Activated CD4-positive, alpha-beta memory T cell treated with anti-CD3 and anti-CD28 coated beads for 36 hours (primary cell): ENCODE measurements at regions not wholly inside any gene's neighbourhood (a gene's known extent, or its start where the extent isn't known, plus 50 kb on each side); places are given as distances from the start of the nearest gene placed in this dataset.

Experiments
- CTCF ChIA-PET: fragments of 350-600 bp; sonication (Branson Sonifier 250); formaldehyde crosslinking; loops from one replicate; lab custom pipeline; 2021; ENCODE audit warnings: antibody characterized with exemption, inconsistent platforms; lab: Charles Lee
- POLR2A ChIA-PET: fragments of 350-600 bp; sonication (Branson Sonifier 250); formaldehyde crosslinking; loops from one replicate; lab custom pipeline; 2021; ENCODE audit warnings: antibody characterized with exemption; lab: Charles Lee
- DNase-seq: peaks from one replicate; pipeline ENCODE4 v3.0.0-alpha.2; 2020
- H3K27ac Mint-ChIP-seq: one replicate; pipeline ENCODE4 v1.8.0; 2021; ENCODE audit warnings: mixed read lengths
- H3K27me3 Mint-ChIP-seq: one replicate; pipeline ENCODE4 v1.8.0; 2021; ENCODE audit warnings: mixed read lengths
- H3K36me3 Mint-ChIP-seq: one replicate; pipeline ENCODE4 v1.8.0; 2021; ENCODE audit warnings: mixed read lengths
- H3K4me1 Mint-ChIP-seq: one replicate; pipeline ENCODE4 v1.8.0; 2021; ENCODE audit warnings: low read depth, mixed read lengths
- H3K4me3 Mint-ChIP-seq: one replicate; pipeline ENCODE4 v1.8.0; 2021; ENCODE audit warnings: mild to moderate bottlenecking, mixed read lengths
- H3K9me3 Mint-ChIP-seq: one replicate; pipeline ENCODE4 v1.8.0; 2021; ENCODE audit warnings: mixed read lengths
- intact Hi-C: fragments of 100-400 bp; cut with micrococcal nuclease; formaldehyde crosslinking; loops from one replicate; pipeline ENCODE4 v1.15.1; 2023

GRCh38 chr2:75338461-75338860 lies 139.1 kb upstream of the TACR1 start:
- Mint-ChIP-seq H3K4me1 (no peaks in the 10 kb centered on the region), H3K27ac (no peak overlapping the region), H3K27me3 (no peaks in the 10 kb centered on the region), H3K9me3 (no peaks in the 10 kb centered on the region), H3K36me3 (no peaks in the 10 kb centered on the region), H3K4me3 (no peak overlapping the region)
- intact Hi-C loops: no loop called here
- CTCF ChIA-PET: no interaction called here
- no peak for DNase-seq
- POLR2A ChIA-PET: no interaction called here

DNA sequence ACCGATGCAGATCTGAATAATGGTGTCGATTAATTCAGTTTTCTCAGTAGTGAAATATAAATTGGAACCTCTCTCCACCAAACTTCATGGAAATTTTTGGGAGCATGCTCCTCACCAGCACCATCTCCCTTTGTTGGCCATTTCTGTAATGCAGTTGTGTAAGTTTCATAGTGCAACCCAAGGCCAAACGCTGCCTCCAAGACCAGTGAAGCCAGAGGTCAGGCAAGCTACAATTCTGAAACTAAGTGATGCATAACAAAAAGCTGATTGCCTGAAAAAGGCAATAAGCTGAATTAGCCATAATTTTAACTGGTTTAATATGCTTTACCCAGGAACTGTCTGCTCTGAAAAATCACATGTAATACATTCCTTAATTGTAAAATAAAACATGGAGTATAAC lies 138.3 kb upstream of the TACR1 start:
- Mint-ChIP-seq H3K36me3 (no peaks in the 10 kb centered on the region), H3K27me3 (no peaks in the 10 kb centered on the region), H3K4me3 (no peak overlapping the region), H3K9me3 (no peaks in the 10 kb centered on the region), H3K27ac (no peak overlapping the region), H3K4me1 (no peaks in the 10 kb centered on the region)
- POLR2A ChIA-PET: no interaction called here
- intact Hi-C loops: no loop called here
- no peak for DNase-seq
- CTCF ChIA-PET: no interaction called here

DNA sequence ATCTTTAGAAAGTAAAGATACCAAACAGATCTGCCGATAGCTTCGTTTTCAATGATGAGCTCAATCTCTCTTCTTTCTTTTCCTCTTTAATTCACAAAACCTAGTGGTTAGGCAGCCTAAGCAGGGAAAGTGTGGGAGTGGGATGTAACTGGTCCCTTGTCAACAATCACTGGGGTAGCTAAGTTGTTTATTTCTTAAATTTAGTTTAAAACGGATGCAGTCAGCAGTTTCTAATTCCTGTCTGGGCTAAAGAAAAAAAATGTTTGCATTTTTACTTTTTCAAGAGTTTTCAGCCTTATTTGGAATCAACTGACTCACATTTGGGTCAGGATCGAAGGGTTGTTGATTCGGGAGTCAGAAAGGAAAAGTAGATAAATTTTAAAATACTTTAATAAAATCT lies 137.7 kb upstream of the TACR1 start:
- Mint-ChIP-seq H3K4me3 (no peak overlapping the region), H3K36me3 (no peaks in the 10 kb centered on the region), H3K27ac (no peak overlapping the region), H3K4me1 (no peaks in the 10 kb centered on the region), H3K27me3 (no peaks in the 10 kb centered on the region), H3K9me3 (no peaks in the 10 kb centered on the region)
- intact Hi-C loops: no loop called here
- CTCF ChIA-PET: no interaction called here
- no peak for DNase-seq
- POLR2A ChIA-PET: no interaction called here

- H3K9me3 Mint-ChIP-seq: no peaks in the 10 kb centered on the region
- intact Hi-C loops: no loop called here
- no peak overlapping the region for H3K27ac Mint-ChIP-seq
- H3K4me1 Mint-ChIP-seq: no peaks in the 10 kb centered on the region
- DNase-seq: no peak
- ChIA-PET CTCF (no interaction called here), POLR2A (no interaction called here)
- H3K4me3 Mint-ChIP-seq: no peak overlapping the region
- H3K27me3 Mint-ChIP-seq: no peaks in the 10 kb centered on the region
- no peaks in the 10 kb centered on the region for H3K36me3 Mint-ChIP-seq
These were observed 137.1 kb upstream of the TACR1 start for GRCh38 chr2:75336451-75336850.

DNA sequence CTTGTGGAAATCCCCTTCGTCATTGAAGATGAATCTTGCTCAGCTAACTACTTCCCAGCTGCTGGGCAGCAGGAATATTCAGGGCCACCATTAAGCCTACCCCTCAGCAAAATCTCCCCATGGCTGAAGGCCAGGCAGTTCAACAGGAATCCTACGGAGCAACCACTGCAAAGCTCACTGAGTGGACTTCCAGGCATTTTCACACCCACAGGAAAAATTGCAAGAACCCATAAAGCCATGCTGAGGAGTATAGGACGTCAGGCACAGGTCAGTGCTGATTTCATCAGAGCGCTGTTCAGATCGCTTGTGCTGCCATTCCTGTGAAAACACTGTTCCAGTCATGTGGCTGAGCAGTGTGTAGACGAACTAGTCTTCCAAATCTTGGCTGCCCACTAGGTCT lies 134.8 kb upstream of the TACR1 start:
- intact Hi-C loops: no loop called here
- peaks cover under 1% of the 10 kb centered on the region for H3K27me3 Mint-ChIP-seq
- H3K9me3 Mint-ChIP-seq: no peaks in the 10 kb centered on the region
- DNase-seq: no peak
- no peaks in the 10 kb centered on the region for H3K36me3 Mint-ChIP-seq
- ChIA-PET POLR2A (no interaction called here), CTCF (interaction anchor here (1.0 kb wide), 1 partner anchor 10 kb away, joined by 4 read pairs; no protein-coding TSS in a partner anchor)
- H3K4me3 Mint-ChIP-seq: no peak overlapping the region
- H3K4me1 Mint-ChIP-seq: no peaks in the 10 kb centered on the region
- no peak overlapping the region for H3K27ac Mint-ChIP-seq

GRCh38 chr2:75333646-75334045 lies 134.3 kb upstream of the TACR1 start:
- Mint-ChIP-seq H3K4me3 (no peak overlapping the region), H3K9me3 (no peaks in the 10 kb centered on the region), H3K36me3 (no peaks in the 10 kb centered on the region), H3K4me1 (no peaks in the 10 kb centered on the region), H3K27ac (no peak overlapping the region), H3K27me3 (peaks cover 3% of the 10 kb centered on the region)
- CTCF ChIA-PET: interaction anchor here (1.0 kb wide), 1 partner anchor 10 kb away, joined by 4 read pairs; no protein-coding TSS in a partner anchor
- no peak for DNase-seq
- POLR2A ChIA-PET: no interaction called here
- intact Hi-C loops: no loop called here

- Mint-ChIP-seq H3K27ac (no peak overlapping the region), H3K36me3 (no peaks in the 10 kb centered on the region), H3K9me3 (no peaks in the 10 kb centered on the region), H3K4me1 (no peaks in the 10 kb centered on the region), H3K4me3 (no peak overlapping the region), H3K27me3 (peaks cover 13% of the 10 kb centered on the region)
- no peak for DNase-seq
- POLR2A ChIA-PET: no interaction called here
- intact Hi-C loops: no loop called here
- CTCF ChIA-PET: no interaction called here
These were observed 128.8 kb upstream of the TACR1 start for GRCh38 chr2:75328156-75328555.

DNA sequence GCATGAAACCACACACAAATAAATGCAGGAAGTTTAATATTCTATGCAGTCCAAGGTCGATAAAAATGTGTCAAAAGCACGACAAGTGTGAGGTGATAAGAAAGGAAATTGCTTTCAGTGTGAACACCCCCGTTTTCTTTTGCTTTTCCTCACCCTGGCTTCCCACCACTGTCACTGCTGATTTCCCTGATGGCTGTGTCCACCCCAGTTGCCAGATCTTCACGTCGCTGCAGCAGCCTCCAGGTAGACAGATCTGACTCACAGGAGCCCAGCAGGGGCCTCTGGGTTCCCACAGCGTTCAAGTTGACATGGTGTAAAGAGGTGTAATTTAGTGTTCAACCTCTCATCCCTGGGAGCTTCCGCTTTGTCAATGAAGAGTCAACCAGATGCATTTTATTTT lies 128.0 kb upstream of the TACR1 start:
- Mint-ChIP-seq H3K36me3 (no peaks in the 10 kb centered on the region), H3K27ac (no peak overlapping the region), H3K9me3 (no peaks in the 10 kb centered on the region), H3K4me3 (no peak overlapping the region), H3K4me1 (no peaks in the 10 kb centered on the region), H3K27me3 (peaks cover 13% of the 10 kb centered on the region)
- intact Hi-C loops: no loop called here
- ChIA-PET POLR2A (no interaction called here), CTCF (no interaction called here)
- DNase-seq: no peak

- intact Hi-C loops: no loop called here
- CTCF ChIA-PET: no interaction called here
- Mint-ChIP-seq H3K36me3 (no peaks in the 10 kb centered on the region), H3K9me3 (no peaks in the 10 kb centered on the region), H3K27ac (no peak overlapping the region), H3K4me3 (no peak overlapping the region), H3K27me3 (peaks cover 13% of the 10 kb centered on the region), H3K4me1 (no peaks in the 10 kb centered on the region)
- no peak for DNase-seq
- POLR2A ChIA-PET: no interaction called here
These were observed 127.3 kb upstream of the TACR1 start for GRCh38 chr2:75326645-75327044.

DNA sequence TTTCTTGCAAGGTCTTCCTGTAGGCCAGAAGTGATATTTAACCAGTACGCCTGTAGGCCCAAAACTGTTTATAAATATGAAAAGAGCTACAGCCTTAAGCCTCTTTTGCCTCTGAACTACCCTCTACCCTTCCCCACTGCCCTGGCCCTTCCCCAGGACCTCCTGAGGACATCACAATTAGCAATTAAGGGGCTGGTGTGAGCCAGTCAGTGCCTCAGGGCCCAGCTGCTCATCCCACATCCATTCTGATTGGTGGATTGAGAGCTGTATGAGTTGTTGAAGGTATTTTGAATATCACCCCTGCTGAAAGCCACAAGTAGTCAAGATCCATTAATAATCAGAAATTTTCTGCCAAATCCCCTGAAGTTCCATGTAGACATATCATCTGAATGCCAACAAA lies 126.3 kb upstream of the TACR1 start:
- Mint-ChIP-seq H3K9me3 (no peaks in the 10 kb centered on the region), H3K36me3 (no peaks in the 10 kb centered on the region)

GRCh38 chr2:75324861-75325284 lies 125.6 kb upstream of the TACR1 start:
- Mint-ChIP-seq H3K27me3 (peaks cover 13% of the 10 kb centered on the region), H3K9me3 (no peaks in the 10 kb centered on the region), H3K4me1 (no peaks in the 10 kb centered on the region), H3K36me3 (no peaks in the 10 kb centered on the region), H3K27ac (no peak overlapping the region), H3K4me3 (no peak overlapping the region)
- POLR2A ChIA-PET: no interaction called here
- CTCF ChIA-PET: no interaction called here
- intact Hi-C loops: no loop called here
- DNase-seq: no peak

More for the DNA sequence above, 126.3 kb upstream of the TACR1 start:
- H3K4me1 Mint-ChIP-seq: no peaks in the 10 kb centered on the region
- POLR2A ChIA-PET: no interaction called here
- H3K27me3 Mint-ChIP-seq: peaks cover 13% of the 10 kb centered on the region
- CTCF ChIA-PET: interaction anchor here (0.7 kb wide), 1 partner anchor 10 kb away, joined by 3 read pairs; no protein-coding TSS in a partner anchor
- intact Hi-C loops: no loop called here
- no peak for DNase-seq
- no peak overlapping the region for H3K4me3 Mint-ChIP-seq
- no peak overlapping the region for H3K27ac Mint-ChIP-seq

GRCh38 chr2:75324141-75324540 lies 124.8 kb upstream of the TACR1 start:
- Mint-ChIP-seq H3K27ac (no peak overlapping the region), H3K4me3 (no peak overlapping the region), H3K36me3 (no peaks in the 10 kb centered on the region), H3K27me3 (peaks cover 13% of the 10 kb centered on the region), H3K9me3 (no peaks in the 10 kb centered on the region), H3K4me1 (no peaks in the 10 kb centered on the region)
- no peak for DNase-seq
- ChIA-PET CTCF (interaction anchor here (1.1 kb wide), 1 partner anchor 9 kb away, joined by 4 read pairs; no protein-coding TSS in a partner anchor), POLR2A (no interaction called here)
- intact Hi-C loops: no loop called here

DNA sequence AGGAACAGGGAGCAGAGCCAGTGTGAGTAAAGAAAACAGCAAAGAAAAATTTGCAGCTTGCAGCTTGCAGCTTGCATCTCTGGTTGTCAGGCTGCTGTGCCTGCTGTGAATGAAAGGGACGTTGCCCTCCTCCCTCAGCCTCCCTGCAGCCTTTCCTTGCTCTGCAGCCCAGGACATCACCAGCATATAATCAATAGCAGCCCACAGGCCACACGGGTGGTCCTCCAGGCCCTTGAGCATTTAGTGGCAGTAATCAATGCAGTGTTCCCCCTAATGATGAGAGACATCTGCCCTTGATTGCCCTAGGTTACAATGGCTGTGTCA lies 122.2 kb upstream of the TACR1 start:
- H3K27ac Mint-ChIP-seq: no peak overlapping the region
- DNase-seq: no peak
- CTCF ChIA-PET: interaction anchor here (0.6 kb wide), 1 partner anchor 243 kb away, joined by 3 read pairs; no protein-coding TSS in a partner anchor
- H3K9me3 Mint-ChIP-seq: no peaks in the 10 kb centered on the region
- no peak overlapping the region for H3K4me3 Mint-ChIP-seq
- intact Hi-C loops: no loop called here
- H3K36me3 Mint-ChIP-seq: no peaks in the 10 kb centered on the region
- H3K4me1 Mint-ChIP-seq: no peaks in the 10 kb centered on the region
- peaks cover 4% of the 10 kb centered on the region for H3K27me3 Mint-ChIP-seq
- POLR2A ChIA-PET: no interaction called here
